ENCODE measurements at regions not wholly inside any gene's neighbourhood (a gene's known extent, or its start where the extent isn't known, plus 50 kb on each side); places are given as distances from the start of the nearest gene placed in this dataset.

DNA sequence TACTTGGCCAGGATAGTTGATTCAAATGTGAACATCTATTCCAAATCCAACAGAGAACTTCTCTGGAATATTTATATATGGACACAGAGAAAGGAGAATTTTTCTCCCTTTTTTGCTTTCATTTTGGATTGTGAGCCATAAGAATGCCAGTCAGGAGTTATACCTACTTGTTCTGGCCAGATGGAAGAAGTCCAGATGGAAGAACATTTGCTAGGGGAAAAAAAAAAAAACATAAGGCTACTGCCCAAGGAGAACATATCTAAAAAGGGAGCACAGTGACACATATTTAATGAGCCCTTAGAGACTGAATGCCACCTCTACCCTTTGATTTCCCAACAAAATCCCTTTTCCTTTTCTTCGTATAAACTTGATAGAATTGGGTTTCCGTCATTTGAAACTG lies 61.7 kb upstream of the PPP2R2B start:
- no peak for DNase-seq (ENCODE audit: low spot score)

DNA sequence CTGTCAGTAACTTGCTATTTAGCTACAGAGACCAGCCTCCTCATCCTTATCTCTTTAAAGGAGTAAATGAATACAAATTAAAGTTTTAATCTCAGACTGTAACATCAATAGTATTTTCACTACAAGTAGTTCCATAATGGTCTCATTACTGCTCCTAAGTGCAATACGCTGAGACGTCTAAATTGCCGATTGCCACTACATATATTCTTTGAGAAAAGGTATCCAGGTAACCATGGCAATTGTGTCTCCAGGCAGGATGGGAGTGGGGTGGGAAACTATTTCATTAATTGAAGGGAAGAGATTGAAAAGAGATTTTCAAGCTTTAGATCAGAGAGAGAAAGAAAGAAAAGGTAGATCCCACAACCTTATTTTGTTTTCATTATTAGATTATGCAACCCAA lies 65.5 kb upstream of the PPP2R2B start:
- DNase-seq (ENCODE audit: low spot score): no peak

DNA sequence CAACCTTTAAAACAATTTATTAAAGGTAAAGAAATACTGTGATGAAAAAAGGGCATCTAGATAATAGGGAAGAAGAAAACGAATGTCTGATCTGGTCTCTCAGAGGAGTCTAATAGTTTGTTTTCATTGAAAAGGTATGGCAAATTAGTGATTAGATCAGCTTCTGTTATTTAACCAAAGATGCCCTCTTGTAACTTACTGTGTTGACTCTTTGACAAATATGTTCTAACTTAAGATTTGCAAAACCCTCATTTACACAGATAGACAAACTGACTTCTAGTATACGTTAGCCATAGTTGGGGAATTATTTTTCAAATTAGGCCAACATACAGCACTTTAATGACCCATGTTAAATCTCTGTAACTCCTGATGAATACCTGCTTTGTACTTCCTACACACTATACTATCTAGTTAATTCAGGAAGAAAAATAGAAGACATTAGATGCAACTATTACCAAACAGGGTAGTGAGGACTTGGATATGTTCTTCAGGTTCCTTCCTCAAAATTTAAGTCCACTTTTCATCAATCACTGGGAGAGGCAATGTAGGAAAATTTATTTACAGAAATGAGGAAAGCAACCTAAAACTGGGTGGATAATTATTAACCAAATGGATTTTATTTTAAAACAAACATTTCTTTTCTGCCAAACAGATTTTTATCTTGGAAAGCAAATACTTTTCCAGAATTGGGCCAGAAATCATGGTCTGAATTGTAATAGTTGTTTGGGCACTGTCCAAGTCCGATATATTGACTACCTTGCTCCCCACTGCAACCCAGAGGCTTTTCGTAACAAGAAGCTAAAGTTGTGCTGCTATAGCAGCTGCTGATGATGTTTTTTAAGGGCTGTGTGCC lies 66.4 kb upstream of the PPP2R2B start:
- DNase-seq (ENCODE audit: low spot score): no peak

DNA sequence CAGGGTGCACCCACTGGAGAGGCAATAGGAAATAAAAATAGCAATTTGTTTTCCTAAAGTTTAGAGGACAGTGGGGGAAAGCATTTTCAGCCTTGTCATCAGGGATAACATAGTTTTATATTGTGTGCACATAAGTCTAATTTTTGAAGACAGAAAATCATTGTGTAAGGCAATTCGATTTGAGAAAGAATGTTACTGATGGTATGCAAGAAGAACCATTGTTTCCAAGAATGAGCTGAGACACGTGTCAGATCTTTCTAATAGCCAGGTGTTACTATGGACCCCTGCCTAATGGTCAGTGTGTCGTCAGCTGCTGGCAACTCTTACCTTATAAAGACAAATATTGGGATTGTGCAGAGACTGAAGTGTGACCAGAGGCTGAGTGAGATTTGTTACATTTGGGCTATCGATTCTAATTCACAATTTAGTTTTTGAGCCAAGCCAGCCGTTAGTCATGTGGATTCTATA lies 67.1 kb upstream of the PPP2R2B start:
- no peak for DNase-seq (ENCODE audit: low spot score)

DNA sequence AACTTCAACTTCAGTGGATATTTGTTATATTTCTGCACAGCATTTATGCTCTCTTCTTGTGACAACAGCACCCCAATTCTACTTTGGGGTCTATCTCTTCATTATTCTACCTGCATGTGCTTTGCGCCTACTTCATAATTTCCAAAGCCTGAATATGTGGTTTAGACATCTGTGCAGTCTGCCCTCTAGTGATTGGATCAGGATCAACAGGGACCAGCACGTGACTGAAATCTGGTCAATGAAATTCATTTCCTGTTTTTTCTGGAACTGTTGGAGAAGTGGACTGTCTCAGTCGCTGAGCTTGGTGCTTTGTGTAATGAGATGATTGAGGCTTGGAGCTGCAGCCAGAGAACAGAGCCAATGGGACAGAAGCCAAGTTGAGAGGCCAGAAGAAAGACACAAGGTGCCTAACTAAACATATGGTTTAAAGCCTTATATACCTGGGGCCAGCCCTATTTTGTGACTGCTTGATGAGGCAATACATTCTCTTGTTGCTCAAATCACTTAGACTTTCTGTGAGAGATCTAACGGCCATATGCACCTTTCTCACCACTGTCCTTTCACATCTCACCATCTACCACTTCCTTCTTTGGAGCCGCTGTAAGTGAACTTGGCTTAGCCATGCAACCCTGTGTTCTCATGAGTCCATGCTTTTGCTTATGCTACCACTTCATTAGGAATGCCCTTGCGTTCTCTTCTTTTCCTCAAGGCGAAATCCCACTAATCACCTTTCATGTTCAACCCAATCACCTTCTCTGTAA lies 68.8 kb upstream of the PPP2R2B start:
- DNase-seq (ENCODE audit: low spot score): peak; percentile 19

DNA sequence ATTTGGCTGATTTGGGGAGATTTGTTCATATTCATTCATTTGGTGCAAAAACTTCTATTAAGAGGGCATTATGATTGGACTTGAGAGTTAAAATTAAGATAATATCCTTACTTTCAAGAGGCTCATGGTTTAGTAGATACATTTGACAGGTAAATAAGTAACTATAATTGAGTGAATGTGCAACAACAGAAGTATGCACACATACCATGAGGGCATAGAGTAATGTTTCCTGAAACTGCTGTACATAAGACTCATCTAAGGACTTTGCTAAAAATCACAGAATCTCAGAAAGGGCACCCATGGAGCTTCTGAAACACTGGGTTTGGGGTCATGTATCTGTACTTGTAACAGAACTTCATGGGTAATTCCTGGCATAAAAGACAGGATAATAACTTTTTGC lies 70.1 kb upstream of the PPP2R2B start:
- no peak for DNase-seq (ENCODE audit: low spot score)

DNA sequence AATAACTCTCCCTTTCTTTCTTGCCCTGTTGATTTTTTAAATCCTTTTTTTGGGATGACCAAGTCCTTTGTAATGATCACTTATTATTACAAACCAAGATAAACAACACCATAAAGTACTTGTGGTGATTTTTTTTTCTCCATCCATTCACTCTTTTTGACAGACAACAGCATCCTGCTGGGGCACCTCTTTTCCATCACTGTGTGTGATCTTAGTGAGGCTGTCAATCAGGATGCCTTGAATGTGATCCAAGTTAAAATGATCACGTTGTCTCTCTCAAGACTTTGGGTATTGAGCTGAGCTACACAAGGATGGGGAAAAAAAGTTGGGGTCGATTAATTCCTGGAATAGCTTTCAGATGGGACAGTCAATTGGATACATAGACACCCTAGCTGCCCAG lies 73.6 kb upstream of the PPP2R2B start:
- no peak for DNase-seq (ENCODE audit: low spot score)

DNA sequence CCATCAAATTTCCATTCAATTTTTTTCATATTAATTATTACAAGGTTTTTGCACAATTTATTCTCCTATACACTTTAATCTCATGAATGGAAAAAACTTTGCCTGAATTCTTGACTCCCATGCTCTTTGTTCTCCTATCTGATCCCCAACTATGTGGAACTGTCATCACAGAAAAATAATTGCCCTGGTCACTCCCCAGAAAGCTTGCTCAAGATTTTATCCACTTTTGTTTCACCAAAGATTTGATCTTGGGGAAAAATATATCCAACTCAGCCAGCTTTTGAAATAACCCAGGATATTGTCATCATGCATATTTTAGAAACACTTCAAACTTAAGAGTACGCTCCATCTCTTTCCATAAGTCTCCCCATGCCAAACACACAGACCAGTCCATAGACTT lies 77.7 kb upstream of the PPP2R2B start:
- DNase-seq (ENCODE audit: low spot score): no peak

DNA sequence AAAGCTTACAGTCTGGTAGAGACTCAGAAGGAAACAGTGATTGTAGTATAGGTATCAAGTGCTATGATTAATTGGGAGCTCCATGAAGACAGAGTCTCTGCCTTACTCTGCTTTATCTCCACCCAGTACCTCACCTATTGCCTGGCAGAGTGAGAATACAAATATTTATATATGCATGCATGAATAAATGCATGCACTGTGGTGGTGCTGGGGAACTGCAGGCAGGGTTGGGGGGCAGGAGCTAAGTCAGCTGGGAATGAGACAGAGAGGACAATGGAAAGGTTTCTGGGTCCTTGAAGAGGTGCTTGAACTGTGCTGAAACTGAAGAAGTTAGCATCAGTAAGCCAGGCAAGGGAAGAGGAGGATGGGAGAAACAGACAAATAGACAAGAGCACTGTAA lies 80.8 kb upstream of the PPP2R2B start:
- DNase-seq (ENCODE audit: low spot score): no peak

DNA sequence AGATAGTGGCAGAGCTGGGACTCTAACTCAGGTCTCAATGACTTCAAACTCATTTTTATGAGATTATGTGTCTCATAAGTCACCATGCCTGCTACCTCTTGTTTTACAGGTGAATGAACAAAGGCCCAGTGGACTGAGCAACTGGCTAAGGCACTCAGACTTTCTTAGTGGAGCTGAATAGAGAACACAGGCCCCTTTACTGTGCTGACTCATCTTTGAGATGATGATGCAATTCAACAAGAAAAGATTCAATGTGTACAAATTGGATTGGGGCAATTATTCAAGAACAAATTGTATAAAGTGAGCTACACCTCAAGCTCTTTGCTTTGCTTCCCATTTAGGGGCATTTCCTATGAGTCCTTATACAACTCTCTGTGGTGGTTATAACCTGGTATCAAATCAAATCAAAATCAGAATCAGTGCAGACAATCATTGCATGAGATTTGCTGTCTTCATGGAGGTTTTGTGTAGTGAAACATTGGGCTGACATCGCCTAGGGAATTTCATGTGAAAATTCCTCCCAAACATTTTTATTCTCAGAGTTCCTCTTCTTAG lies 84.3 kb upstream of the PPP2R2B start:
- DNase-seq (ENCODE audit: low spot score): peak; percentile 23

DNA sequence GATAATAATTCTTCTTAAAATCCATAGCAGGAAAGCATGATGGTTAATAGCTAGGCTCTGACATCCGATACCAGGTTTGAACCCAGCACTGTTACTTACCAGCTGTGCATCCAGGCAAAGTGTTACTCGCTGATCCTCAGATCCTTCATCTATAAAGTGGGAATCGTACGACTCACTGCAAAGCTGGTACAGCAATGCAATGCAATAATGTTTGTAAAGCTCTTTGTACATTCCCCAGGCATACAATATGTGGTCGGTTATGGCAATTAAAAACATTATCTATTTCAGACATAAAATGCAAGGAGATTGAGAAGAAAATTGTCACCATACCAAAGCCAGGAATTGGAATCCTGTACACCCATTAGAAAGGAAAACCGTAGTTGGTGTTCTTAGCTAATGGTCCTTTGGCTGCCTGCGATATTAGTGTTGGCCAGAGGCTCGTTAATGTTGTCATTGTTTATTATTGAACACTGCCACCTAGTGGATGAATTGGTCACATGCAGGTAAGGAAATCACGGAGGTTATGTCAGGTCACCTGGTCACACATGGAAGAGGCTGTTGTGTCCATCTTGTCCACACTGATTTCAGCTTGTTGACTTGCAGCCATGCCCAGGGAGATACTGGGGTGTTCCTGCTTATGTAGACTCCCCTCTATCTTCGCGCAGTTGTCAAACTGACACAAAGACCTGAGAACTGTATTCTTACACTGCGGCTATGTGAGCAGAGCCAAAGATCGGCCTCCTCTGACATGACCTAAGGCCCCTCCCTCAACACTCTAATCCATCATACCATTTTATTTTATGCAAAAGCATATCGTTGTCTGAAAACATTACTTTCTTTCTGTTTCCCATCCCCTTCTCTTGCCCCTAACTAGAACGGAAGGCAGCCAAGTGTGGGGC lies 87.5 kb upstream of the PPP2R2B start:
- DNase-seq (ENCODE audit: low spot score): peak; percentile 78

DNA sequence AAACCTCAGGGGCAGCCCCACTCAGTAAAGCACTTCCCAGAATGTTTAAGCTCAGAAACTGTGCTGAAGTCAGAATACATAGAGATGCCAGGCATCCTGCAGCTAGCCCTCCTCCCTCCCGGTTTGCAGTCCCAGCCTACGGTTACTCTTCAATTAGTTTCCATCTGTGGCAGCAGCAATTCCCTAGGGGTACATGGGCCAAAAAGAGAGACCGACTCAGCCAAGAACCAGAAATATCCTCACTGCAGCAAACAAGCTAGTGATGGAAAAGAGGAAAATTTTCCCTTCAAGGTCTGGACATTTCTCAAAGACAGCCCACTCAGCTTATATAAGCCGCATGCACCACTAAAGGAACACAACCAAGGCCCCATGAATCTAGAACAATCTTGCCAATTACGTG lies 89.1 kb upstream of the PPP2R2B start:
- no peak for DNase-seq (ENCODE audit: low spot score)

DNA sequence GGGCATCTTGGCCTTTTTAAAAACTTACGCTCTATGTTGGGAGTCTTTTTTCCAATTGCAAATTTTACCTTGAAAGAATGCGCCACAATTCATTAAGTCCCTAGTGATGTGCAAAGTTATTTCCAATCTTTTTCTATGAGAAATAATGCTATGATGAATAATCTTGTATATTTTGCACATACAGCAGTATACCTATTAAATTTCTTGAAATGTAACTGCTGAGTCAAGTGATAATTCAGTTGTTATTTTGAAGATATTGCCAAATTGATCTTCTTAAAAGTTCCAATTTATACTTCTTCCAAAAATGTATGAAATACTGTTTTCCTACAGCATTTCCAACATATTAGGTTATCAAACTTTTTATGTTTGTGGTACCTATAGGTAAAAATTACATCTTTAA lies 92.8 kb upstream of the PPP2R2B start:
- DNase-seq (ENCODE audit: low spot score): no peak

DNA sequence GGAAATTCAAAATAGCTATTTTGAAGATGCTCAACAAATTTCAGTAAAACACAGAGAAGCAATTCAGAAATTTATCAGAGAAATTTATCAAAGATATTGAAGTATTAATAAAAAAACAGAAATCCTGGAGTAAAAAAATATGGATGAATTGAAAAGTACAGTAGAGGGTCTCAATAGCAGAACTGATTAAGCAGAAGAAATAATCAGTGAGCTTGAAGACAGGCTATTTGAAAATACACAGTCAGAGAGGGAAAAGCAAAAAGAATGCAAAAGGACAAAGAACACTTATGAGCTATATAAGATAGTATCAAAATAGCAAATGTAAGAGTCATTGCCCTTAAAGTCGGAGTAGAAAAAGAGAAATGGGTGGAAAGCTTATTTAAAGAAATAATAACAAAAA lies 107.9 kb upstream of the PPP2R2B start:
- no peak for DNase-seq (ENCODE audit: low spot score)

DNA sequence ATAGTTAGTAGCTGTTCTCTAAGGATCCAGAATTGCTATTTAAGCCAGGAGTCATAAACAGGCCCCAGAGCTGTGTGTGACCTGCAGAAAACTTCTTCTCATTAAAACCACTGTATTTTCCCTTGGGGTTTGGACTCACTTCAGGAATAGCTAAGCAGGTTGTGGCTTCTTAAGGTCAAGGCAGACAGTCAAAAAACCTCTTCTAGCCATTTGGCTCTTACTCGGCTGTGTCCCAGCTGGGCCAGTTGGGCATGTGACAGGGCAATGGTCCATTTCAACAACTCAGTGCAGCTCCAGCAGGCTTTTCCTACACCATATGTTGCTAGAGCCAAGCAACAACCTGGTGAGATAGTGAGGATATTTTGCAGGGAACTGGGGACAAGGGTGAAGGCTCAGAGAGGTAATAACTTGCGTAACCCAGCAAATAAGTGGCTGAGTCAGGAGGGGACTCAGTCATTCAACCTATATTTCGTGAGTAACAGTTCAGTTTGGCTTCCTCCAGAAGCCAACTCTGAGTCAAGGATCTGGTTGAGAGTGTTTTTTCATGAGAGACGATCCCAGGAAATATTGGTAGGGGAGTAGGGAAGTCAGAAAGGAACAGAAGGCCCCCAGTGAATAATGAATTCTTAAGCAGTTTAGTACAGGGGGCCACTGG lies 115.4 kb upstream of the PPP2R2B start:
- no peak for DNase-seq (ENCODE audit: low spot score)

DNA sequence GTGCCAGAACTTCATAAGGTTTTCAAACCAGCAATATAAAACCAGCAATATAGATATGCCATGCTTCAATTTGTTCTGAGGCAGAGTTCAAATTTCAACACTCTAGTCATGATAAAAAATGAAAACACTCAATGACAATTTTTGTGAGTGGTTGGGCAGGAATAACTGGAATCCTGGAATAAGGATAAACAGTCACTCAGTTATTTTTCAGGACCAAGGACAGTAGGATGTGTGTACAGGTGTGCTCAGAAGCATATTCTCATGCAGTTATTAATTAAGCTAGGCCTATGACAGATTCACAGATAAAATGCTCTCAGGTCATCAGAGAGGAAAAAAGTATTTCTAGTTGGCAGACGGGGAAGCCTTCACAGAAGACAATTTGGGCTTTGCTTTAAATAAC lies 117.3 kb upstream of the PPP2R2B start:
- no peak for DNase-seq (ENCODE audit: low spot score)

DNA sequence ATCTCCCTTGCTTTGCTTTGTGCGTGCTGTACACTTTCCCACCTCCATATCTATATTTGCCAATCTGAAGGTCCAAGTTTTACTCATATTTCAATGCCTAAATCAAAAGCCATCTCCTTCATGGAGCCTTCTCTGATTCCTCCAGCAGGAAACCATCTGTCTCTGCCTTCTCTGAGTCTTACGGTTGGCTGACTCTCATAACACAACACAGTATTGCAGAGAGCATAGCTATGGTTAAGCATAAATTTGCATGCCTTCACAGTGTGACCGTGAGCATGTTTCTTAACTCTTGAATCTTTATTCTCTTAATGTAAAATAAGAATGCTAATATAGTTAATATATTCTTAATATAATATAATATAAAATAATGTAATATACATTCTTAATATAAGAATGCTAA lies 136.8 kb upstream of the PPP2R2B start:
- no peak for DNase-seq (ENCODE audit: low spot score)

DNA sequence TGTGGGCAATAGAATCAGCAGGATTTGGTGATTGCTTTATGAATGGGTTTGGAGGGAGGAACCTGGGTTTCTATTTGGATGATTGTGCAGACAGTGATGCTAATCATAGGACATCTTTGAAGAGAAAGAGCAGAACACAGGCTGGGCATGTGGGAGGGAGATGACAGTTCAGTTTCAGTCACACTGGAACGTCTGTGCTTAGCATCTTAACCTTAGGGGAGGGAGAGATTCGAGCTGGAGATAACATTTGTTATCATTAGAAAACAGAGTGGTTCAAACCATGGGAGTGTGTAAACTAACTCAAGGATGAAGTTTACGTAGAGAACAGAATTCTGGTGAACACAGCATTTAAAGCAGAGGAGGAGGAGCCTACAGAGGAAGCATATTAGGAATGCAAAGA lies 138.6 kb upstream of the PPP2R2B start:
- DNase-seq (ENCODE audit: low spot score): no peak

DNA sequence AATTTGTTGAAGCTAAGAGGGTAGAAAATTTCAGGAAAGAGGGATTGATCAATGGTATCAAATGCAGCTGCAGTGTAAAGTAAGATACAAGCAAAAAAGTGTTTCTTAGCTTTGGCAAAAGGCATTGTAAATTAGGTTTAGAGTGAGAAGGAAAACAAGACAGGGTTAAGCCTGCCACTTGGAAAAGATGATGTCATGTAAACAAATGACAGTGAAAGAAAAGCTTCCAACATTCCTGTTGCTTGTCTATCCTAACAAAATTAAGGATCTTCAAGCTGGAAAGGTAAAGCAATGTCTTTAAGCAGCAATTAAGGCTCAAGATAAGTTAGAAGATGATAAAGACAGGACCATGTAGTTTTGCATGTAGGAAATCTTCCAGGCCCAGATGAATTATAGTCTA lies 139.1 kb upstream of the PPP2R2B start:
- no peak for DNase-seq (ENCODE audit: low spot score)

DNA sequence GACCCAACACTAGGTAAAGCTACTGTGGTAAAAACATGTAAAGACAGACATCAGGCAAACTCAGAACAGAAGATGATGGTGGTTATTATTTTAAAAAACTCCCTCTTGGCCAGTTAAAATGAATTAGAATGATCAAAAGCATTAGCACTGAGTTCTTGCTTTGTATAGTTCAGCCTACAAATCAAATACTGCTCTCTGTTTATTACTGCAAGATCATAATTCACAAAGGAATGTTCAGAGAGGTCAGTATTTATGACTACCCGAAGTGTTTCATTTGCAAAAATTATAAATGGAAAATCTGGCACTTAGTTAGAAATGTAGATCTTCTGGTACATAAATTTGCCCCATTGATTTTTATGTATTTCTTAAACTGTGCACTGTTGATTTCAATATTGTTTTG lies 140.3 kb upstream of the PPP2R2B start:
- no peak for DNase-seq (ENCODE audit: low spot score)

DNA sequence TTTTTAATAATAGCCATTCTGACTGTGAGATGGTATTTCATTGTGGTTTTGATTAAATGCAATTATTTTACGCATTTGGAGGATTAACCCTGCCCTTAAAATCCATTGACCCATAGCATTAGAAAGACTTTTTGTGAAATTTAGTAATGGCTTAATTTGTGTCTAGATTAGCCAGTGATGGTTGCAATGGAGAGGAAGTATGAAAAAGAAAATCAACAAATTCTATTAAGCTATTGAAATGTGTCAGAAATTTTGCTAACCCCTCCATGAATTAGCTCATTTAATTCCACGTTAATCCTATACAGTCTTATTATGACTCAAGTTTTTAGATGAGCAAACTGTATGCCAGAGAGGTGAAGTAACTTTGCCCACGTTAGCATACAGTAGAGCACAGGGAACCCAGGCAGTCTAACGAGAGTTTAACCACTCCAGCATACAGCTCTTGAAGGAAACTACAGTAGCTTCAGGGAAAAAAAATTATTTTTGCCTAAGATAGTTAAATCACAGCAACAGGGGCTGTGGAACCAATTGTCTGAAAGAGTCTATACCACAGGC lies 158.2 kb upstream of the PPP2R2B start:
- no peak for DNase-seq (ENCODE audit: low spot score)

Measured in LoVo (cell line).